WTC11 (cell line): ENCODE measurements at regions not wholly inside any gene's neighbourhood (a gene's known extent, or its start where the extent isn't known, plus 50 kb on each side); places are given as distances from the start of the nearest gene placed in this dataset.

Experiments used
- CTCF ChIP-seq: fragments of 200-600 bp; IDR thresholded peaks from 2 replicates; pipeline ENCODE4 v1.8.0; 2022; ENCODE audit warnings: antibody characterized with exemption
- JUN ChIP-seq: sonication (generic); formaldehyde crosslinking; IDR thresholded peaks from 2 replicates; pipeline ENCODE4 v1.8.0; 2023; ENCODE audit warnings: mild to moderate bottlenecking, missing genetic modification reagents
- RELA ChIP-seq: sonication (generic); formaldehyde crosslinking; IDR thresholded peaks from 2 replicates; pipeline ENCODE4 v1.8.1; 2022; ENCODE audit warnings: missing genetic modification reagents, mild to moderate bottlenecking, borderline replicate concordance
- USF1 ChIP-seq: sonication (generic); formaldehyde crosslinking; IDR thresholded peaks from 2 replicates; pipeline ENCODE4 v1.8.0; 2022; ENCODE audit warnings: mild to moderate bottlenecking, missing genetic modification reagents
- ZBTB21 ChIP-seq: sonication (generic); formaldehyde crosslinking; IDR thresholded peaks from 2 replicates; pipeline ENCODE4 v1.8.1; 2023; ENCODE audit warnings: mild to moderate bottlenecking, missing genetic modification reagents, borderline replicate concordance
- TF ChIP-seq, protein P1 (sequence below): fragments of 250-450 bp; sonication (Bioruptor Pico); IDR thresholded peaks from 2 replicates; pipeline ENCODE4 v1.9.0; 2021; ENCODE audit warnings: moderate library complexity, mild to moderate bottlenecking, inconsistent platforms, borderline replicate concordance
- TF ChIP-seq, protein P2 (sequence below): sonication (generic); formaldehyde crosslinking; IDR thresholded peaks from 2 replicates; pipeline ENCODE4 v1.8.1; 2022; ENCODE audit warnings: low read depth, missing genetic modification reagents, borderline replicate concordance
- TF ChIP-seq, protein P3 (sequence below): fragments of 250-450 bp; sonication (Bioruptor Pico); IDR thresholded peaks from 2 replicates; pipeline ENCODE4 v2.1.2; 2022; ENCODE audit warnings: mild to moderate bottlenecking, moderate library complexity
- TF ChIP-seq, protein P4 (sequence below): sonication (generic); formaldehyde crosslinking; IDR thresholded peaks from 2 replicates; pipeline ENCODE4 v1.8.0; 2022; ENCODE audit warnings: mild to moderate bottlenecking, missing genetic modification reagents
- TF ChIP-seq, protein P5 (sequence below): sonication (generic); formaldehyde crosslinking; IDR thresholded peaks from 2 replicates; pipeline ENCODE4 v1.8.0; 2022; ENCODE audit warnings: mild to moderate bottlenecking, missing genetic modification reagents

GRCh38 chr11:71173709-71174108 lies 78.7 kb downstream of the SHANK2 start:
- TF ChIP-seq CTCF: no peak
- no peak for TF ChIP-seq RELA (CRISPR knock-in tag)
- TF ChIP-seq, protein P1, sequence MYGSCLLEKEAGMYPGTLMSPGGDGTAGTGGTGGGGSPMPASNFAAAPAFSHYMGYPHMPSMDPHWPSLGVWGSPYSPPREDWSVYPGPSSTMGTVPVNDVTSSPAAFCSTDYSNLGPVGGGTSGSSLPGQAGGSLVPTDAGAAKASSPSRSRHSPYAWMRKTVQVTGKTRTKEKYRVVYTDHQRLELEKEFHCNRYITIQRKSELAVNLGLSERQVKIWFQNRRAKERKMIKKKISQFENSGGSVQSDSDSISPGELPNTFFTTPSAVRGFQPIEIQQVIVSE (CRISPR knock-in tag): no peak
- TF ChIP-seq, protein P2, sequence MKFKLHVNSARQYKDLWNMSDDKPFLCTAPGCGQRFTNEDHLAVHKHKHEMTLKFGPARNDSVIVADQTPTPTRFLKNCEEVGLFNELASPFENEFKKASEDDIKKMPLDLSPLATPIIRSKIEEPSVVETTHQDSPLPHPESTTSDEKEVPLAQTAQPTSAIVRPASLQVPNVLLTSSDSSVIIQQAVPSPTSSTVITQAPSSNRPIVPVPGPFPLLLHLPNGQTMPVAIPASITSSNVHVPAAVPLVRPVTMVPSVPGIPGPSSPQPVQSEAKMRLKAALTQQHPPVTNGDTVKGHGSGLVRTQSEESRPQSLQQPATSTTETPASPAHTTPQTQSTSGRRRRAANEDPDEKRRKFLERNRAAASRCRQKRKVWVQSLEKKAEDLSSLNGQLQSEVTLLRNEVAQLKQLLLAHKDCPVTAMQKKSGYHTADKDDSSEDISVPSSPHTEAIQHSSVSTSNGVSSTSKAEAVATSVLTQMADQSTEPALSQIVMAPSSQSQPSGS: no peak
- TF ChIP-seq, protein P3, sequence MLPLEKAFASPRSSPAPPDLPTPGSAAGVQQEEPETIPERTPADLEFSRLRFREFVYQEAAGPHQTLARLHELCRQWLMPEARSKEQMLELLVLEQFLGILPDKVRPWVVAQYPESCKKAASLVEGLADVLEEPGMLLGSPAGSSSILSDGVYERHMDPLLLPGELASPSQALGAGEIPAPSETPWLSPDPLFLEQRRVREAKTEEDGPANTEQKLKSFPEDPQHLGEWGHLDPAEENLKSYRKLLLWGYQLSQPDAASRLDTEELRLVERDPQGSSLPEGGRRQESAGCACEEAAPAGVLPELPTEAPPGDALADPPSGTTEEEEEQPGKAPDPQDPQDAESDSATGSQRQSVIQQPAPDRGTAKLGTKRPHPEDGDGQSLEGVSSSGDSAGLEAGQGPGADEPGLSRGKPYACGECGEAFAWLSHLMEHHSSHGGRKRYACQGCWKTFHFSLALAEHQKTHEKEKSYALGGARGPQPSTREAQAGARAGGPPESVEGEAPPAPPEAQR (CRISPR knock-in tag): no peak
- TF ChIP-seq, protein P4, sequence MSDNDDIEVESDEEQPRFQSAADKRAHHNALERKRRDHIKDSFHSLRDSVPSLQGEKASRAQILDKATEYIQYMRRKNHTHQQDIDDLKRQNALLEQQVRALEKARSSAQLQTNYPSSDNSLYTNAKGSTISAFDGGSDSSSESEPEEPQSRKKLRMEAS: no peak
- TF ChIP-seq JUN: no peak
- no peak for TF ChIP-seq ZBTB21
- TF ChIP-seq USF1: no peak
- TF ChIP-seq, protein P5, sequence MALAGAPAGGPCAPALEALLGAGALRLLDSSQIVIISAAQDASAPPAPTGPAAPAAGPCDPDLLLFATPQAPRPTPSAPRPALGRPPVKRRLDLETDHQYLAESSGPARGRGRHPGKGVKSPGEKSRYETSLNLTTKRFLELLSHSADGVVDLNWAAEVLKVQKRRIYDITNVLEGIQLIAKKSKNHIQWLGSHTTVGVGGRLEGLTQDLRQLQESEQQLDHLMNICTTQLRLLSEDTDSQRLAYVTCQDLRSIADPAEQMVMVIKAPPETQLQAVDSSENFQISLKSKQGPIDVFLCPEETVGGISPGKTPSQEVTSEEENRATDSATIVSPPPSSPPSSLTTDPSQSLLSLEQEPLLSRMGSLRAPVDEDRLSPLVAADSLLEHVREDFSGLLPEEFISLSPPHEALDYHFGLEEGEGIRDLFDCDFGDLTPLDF (CRISPR knock-in tag): no peak
